ENCODE measurements at regions not wholly inside any gene's neighbourhood (a gene's known extent, or its start where the extent isn't known, plus 50 kb on each side); places are given as distances from the start of the nearest gene placed in this dataset.

- TF ChIP-seq SKIL (CRISPR knock-in tag; IDR thresholded peaks at IDR 0.05; ENCODE audit: borderline replicate concordance) (no peak), ZNF367 (CRISPR knock-in tag; IDR thresholded peaks at IDR 0.05; ENCODE audit: borderline replicate concordance) (no peak), ZNF776 (CRISPR knock-in tag; IDR thresholded peaks at IDR 0.05) (no peak), ZSCAN5A (CRISPR knock-in tag; IDR thresholded peaks at IDR 0.05; ENCODE audit: borderline replicate concordance) (no peak), ZNF672 (CRISPR knock-in tag; IDR thresholded peaks at IDR 0.05) (no peak)
Observed at GRCh38 chr2:4884117-4884571, 808.0 kb upstream of the SOX11 start (continued).

- no peak overlapping the region for H3K4me2 ChIP-seq (ENCODE audit: low read depth, low read length)
- FAIRE-seq (no peak), DNase-seq (ENCODE audit: low spot score) (no peak), ATAC-seq (no peak)
- ChIA-PET CTCF (ENCODE audit: low intra/inter-chr PET ratio, low total read pairs) (no interaction called here), POLR2A (no interaction called here)
- no peaks in the 10 kb centered on the region for H4K20me1 ChIP-seq (ENCODE audit: insufficient read depth, low read length)
- no peak overlapping the region for H3K4me3 ChIP-seq (replicated peaks in 1 of 3; ENCODE audit: insufficient read depth in 1 of 3, low read depth in 2 of 3, low read length in 3 of 3)
- in situ Hi-C loops (cut with HindIII; ENCODE audit: extremely low pct_ligation_motif_present, low pct_unique_long_range_greater_than_20kb), result no loop called here
- WGBS (ENCODE audit: low lambda C conversion rate), result 3% methylated on average over 5 of the region's 5 CpGs
- TF ChIP-seq ZNF576 (CRISPR knock-in tag; IDR thresholded peaks at IDR 0.05), result no peak
- no peak overlapping the region for H2AFZ ChIP-seq (ENCODE audit: low read length)
- no peaks in the 10 kb centered on the region for H3K4me1 ChIP-seq (ENCODE audit: insufficient read depth, low read length)
- peaks cover 81% of the 10 kb centered on the region for H3K9me3 ChIP-seq (ENCODE audit: low read length)
- no peak overlapping the region for H3K27ac ChIP-seq (ENCODE audit: extremely low read length, insufficient read depth, low read length)
- H3K27me3 ChIP-seq (ENCODE audit: control insufficient read depth in 1 of 2, insufficient read depth in 2 of 2, low read length in 2 of 2), result no peaks in the 10 kb centered on the region
- H3K9ac ChIP-seq (ENCODE audit: insufficient read depth, low read depth, low read length), result no peak overlapping the region
- intact Hi-C loops (cut with micrococcal nuclease; ENCODE audit: unreplicated experiment), result no loop called here
- no peaks in the 10 kb centered on the region for H3K36me3 ChIP-seq (replicated peaks in 1 of 2; ENCODE audit: control insufficient read depth in 1 of 2, insufficient read depth in 2 of 2, low read length in 2 of 2)
- no peaks in the 10 kb centered on the region for H3K79me2 ChIP-seq (ENCODE audit: insufficient read depth, low read length)
- BruUV-seq (replicated peaks), result no TSS peak
Observed at GRCh38 chr2:4891394-4891793, 800.8 kb upstream of the SOX11 start.
